Muscle of back (tissue), 3 donors: ENCODE measurements at regions not wholly inside any gene's neighbourhood (a gene's known extent, or its start where the extent isn't known, plus 50 kb on each side); places are given as distances from the start of the nearest gene placed in this dataset.
"Not testable (repeated sequence)": the region's sequence is repeated elsewhere in the genome, so short reads cannot be mapped to it uniquely, and the experiment has no call there.

Experiments
- DNase-seq, 3 donors: peaks; one replicate each; pipeline versions ENCODE4 v3.0.0 to v3.0.0-alpha.2; 2013

- DNase-seq: not testable (repeated sequence)
These were observed 94.6 kb upstream of the ABCA1 start for GRCh38 chr9:105022545-105022944.

- DNase-seq: no peak
These were observed 95.8 kb upstream of the ABCA1 start for GRCh38 chr9:105023788-105024187.

- no peak for DNase-seq
These were observed 96.6 kb upstream of the ABCA1 start for GRCh38 chr9:105024529-105024928.

- DNase-seq: no peak
These were observed 98.5 kb upstream of the ABCA1 start for GRCh38 chr9:105026451-105026850.

GRCh38 chr9:105027084-105027483 lies 99.1 kb upstream of the ABCA1 start:
- no peak for DNase-seq

GRCh38 chr9:105030285-105030684 lies 102.3 kb upstream of the ABCA1 start:
- DNase-seq: no peak

- no peak for DNase-seq
These were observed 109.2 kb upstream of the ABCA1 start for GRCh38 chr9:105037139-105037538.

- no peak for DNase-seq
These were observed 110.1 kb upstream of the ABCA1 start for GRCh38 chr9:105038051-105038450.

- DNase-seq: peak in 1 of 3 donors; percentile 23
These were observed 111.3 kb upstream of the ABCA1 start for GRCh38 chr9:105039175-105039799.

- DNase-seq: no peak
These were observed 115.5 kb upstream of the ABCA1 start for GRCh38 chr9:105043370-105043936.

- no peak for DNase-seq
These were observed 116.6 kb upstream of the ABCA1 start for GRCh38 chr9:105044518-105044917.

GRCh38 chr9:105046907-105047741 lies 119.2 kb upstream of the ABCA1 start:
- no peak for DNase-seq

GRCh38 chr9:105047742-105048041 lies 119.7 kb upstream of the ABCA1 start:
- no peak for DNase-seq

GRCh38 chr9:105048331-105048730 lies 120.4 kb upstream of the ABCA1 start:
- no peak for DNase-seq

- no peak for DNase-seq
These were observed 122.3 kb upstream of the ABCA1 start for GRCh38 chr9:105050296-105050695.

- DNase-seq: no peak
These were observed 123.9 kb upstream of the ABCA1 start for GRCh38 chr9:105051897-105052296.

GRCh38 chr9:105052346-105052745 lies 124.4 kb upstream of the ABCA1 start:
- no peak for DNase-seq

GRCh38 chr9:105053209-105053652 lies 125.3 kb upstream of the ABCA1 start:
- no peak for DNase-seq

- DNase-seq: no peak
These were observed 126.5 kb upstream of the ABCA1 start for GRCh38 chr9:105054491-105054890.

- no peak for DNase-seq
These were observed 128.0 kb upstream of the ABCA1 start for GRCh38 chr9:105055917-105056316.

- no peak for DNase-seq
These were observed 129.6 kb upstream of the ABCA1 start for GRCh38 chr9:105057551-105057950.

- no peak for DNase-seq
These were observed 131.3 kb upstream of the ABCA1 start for GRCh38 chr9:105059252-105059651.

- DNase-seq: peak in 1 of 3 donors; percentile 48
These were observed 134.4 kb upstream of the ABCA1 start for GRCh38 chr9:105062222-105062855.
